Hepatocyte (in vitro differentiated cells): ENCODE measurements at regions not wholly inside any gene's neighbourhood (a gene's known extent, or its start where the extent isn't known, plus 50 kb on each side); places are given as distances from the start of the nearest gene placed in this dataset.

Source experiments
- CTCF ChIP-seq: fragments of 200-600 bp; sonication (generic); IDR thresholded peaks from 2 replicates; pipeline ENCODE4 v1.5.1; 2016; ENCODE audit warnings: antibody characterized with exemption, mild to moderate bottlenecking; ENCODE audit not compliant: poor library complexity
- EZH2phosphoT487 ChIP-seq: fragments of 200-600 bp; sonication (generic); IDR thresholded peaks from one replicate; pipeline ENCODE4 v1.6.1; 2018; ENCODE audit warnings: antibody characterized with exemption, mild to moderate bottlenecking, low read depth, moderate library complexity; ENCODE audit not compliant: unreplicated experiment, severe bottlenecking

GRCh38 chr4:24172406-24172805 is 282.6 kb upstream of the PPARGC1A start:
- TF ChIP-seq CTCF, result no peak
- no peak for TF ChIP-seq EZH2phosphoT487
